GM21515 (cell line): ENCODE measurements at regions not wholly inside any gene's neighbourhood (a gene's known extent, or its start where the extent isn't known, plus 50 kb on each side); places are given as distances from the start of the nearest gene placed in this dataset.
A peak's percentile ranks its signal among the peaks of the same experiment; 100 is the strongest.
"Not testable (repeated sequence)": the region's sequence is repeated elsewhere in the genome, so short reads cannot be mapped to it uniquely, and the experiment has no call there.

ENCODE experiments used
- ATAC-seq: cut with Tn5 transposase; IDR thresholded peaks from one replicate; pipeline ENCODE4 v1.9.1; 2021; ENCODE audit not compliant: unreplicated experiment

GRCh38 chr14:53616536-53616935, 340.1 kb downstream of the BMP4 start:
- not testable (repeated sequence) for ATAC-seq

GRCh38 chr14:53615252-53615651, 341.4 kb downstream of the BMP4 start:
- no peak for ATAC-seq

DNA sequence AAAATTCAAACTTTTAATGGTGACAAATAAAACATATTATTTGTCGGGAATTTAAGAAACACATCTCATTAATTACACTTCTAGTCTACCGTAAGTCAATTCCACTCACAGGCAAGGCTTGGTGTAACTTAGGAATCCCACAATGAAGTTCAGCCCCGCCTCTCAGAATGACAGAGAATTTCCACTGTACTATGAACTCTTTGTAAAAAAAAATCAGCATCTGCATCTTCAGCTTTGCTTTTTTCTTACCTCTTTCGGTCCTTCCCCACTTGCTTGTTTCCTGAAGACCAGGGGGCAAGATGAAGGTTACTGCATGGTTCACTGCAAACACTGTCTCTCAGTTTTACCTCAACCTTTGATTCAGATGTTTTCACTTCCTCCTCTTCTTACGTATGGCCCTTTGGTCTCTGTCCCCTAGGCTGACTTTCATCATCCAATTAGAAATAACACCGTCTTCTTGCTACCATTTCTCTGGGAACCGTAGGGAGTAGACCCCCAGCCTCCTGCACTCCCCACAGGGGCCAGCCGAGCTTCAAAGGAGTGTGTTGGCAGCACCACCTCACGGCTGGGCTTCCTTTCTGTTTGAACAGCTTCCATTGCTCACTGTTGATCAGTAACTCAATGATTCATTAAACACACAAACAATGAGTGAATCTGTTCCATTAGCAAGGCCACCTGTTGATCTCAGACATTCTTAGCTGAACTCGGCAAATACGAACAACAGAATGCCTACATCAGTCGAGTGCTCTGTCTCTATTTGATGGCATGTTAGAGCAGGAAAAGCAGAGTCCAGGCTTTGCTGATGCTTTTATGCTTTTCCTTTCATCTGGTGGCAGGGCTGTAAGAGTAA, 343.0 kb downstream of the BMP4 start:
- peak; percentile 97 for ATAC-seq

DNA sequence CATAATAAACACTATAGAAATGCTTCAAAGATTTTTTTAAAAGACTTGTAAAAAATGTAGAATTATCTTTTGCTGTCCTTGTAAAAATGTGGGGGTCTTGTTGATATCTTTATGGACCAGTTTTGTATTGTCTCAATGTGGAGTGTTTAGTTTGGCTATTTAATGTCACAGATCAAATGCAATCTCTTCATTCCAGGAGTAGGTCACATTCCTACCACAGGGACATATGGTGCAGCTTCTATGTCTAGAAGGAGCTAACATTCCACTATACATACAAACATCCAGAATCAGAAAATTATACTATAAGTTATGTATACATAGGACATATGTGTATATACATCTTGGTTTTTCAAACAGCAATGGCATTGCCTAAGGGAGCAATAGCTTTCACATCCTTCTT, 345.7 kb downstream of the BMP4 start:
- ATAC-seq, result no peak

DNA sequence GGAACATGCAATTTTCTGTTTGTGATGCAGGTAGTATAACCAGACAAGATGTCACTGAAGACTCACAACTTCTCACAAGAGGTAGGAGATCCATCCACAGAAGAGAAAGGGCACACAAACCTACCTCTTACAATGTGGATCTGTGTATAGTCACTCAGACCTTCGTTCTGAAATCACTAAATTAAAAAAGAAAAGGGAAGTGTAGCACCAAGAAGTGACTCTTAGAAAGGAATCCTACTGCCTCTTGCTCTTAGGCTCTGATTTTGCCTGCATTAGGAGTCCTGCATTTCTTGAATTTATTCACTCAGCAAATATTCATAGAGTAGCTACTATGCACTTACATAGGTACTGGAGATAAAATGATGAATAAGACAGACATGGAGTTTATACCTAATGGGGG, 347.6 kb downstream of the BMP4 start:
- ATAC-seq, result no peak

DNA sequence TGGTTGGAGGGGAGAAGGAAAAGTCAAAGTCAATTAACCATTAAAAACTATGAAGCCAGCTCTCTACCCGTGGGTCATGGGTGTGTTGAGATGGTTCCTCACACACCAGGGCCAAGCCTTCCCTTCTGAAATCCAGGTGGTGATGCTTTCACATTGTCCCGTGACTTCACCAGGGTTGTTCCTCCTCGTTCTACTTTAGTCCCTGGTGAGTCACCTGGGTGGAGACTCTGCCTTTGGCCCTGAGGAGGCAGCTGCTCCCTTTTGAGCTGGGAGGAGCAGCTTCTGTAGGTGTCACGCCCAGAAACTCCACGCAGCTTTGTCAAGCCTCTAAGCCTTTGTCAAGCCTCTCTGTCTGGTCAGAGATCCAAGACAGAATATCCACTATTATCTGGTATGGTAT, 348.3 kb downstream of the BMP4 start:
- ATAC-seq, result no peak

- no peak for ATAC-seq
Measured at GRCh38 chr14:53606203-53606602, 350.4 kb downstream of the BMP4 start.

DNA sequence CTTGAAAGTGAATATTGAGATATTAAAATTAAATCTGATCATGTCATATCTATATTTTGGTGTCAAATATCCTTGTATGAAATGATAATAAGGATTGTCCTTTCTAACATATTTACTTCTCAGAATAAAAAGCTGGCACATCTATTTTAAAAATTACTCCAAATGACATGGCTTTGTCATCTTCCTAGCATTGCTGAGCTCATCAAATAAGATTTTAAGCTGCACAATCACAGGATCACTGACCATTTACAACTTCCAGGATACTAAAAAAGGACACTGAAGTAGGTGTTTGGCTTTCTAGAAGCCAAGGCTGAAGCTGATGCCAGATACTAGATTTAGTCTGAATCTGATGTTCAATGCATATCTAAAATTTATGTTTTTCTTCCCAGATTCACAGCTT, 351.1 kb downstream of the BMP4 start:
- ATAC-seq, result no peak

DNA sequence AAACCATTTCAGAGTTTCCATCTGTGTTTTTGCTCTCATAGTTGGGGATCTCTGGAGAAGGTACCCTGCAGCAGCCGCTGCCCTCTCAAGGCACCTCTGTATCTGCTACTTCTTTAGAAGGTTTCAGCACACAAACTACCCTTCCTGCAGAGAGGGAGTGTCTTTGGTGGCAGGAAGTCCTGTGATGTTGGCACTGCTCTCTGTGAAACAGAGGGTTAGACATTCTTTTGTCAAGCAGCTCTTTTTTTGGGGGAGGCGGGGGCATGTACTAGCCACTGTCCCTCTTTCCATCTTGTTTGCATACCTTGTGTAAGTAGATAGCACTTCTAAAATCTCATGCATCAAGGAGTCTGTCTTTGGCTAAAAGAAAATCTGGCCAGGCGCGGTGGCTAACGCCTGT, 352.6 kb downstream of the BMP4 start:
- no peak for ATAC-seq

GRCh38 chr14:53601409-53601808, 355.2 kb downstream of the BMP4 start:
- no peak for ATAC-seq

GRCh38 chr14:53599221-53599945, 357.2 kb downstream of the BMP4 start:
- ATAC-seq, result no peak

- ATAC-seq, result no peak
Measured at GRCh38 chr14:53596853-53597525, 359.6 kb downstream of the BMP4 start.

DNA sequence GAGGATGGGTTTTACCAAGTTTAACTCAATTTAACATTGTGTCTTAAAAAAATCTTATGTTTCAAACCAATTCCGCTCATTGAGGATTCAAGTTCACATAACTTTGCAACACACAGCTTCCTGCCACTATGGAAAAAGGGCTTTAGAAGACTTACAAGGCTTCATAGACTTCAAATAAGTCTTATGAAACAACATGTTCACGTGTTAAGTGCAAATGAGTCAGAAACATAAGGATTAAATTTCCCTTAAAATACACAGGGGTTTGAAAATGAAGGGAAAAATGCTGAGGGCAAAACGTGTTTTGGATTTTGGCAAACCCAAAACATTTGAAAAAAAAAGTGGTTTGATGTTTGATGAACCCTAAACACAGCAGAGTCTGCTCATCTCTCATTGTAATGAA, 364.8 kb downstream of the BMP4 start:
- ATAC-seq, result no peak

- ATAC-seq, result no peak
Measured at GRCh38 chr14:53581504-53581903, 375.1 kb downstream of the BMP4 start.

DNA sequence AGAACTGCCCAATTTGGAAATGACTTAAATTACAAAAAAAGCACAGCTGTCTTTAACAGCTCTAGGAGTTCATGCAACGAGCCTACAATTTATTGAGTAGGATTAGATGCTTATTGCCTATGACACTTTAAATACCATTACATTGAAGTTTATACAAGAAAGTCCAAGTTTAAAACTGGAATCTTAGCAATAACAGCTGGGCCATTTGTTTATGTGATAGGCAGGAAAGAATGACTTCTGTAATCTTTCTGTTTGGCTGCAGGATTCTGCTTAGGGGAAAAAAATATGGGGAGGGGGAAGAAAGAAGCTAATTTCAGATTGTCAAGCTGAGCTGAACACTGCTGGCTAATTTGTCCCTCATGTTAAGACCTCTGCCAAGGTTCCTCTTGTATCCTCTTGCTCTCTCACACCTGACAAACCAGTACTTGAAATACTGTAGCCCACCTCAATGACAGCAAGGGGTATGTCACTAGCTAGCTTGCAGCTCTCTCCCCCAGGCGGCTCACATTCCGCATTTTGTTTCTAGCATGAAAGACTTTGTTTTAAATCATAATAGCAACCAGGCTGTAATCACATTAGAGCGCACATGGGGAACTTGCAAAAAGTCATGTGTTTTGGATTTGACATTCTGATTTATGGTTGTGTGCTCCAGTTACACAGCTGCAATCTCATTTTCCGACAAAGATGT, 384.8 kb downstream of the BMP4 start:
- no peak for ATAC-seq

DNA sequence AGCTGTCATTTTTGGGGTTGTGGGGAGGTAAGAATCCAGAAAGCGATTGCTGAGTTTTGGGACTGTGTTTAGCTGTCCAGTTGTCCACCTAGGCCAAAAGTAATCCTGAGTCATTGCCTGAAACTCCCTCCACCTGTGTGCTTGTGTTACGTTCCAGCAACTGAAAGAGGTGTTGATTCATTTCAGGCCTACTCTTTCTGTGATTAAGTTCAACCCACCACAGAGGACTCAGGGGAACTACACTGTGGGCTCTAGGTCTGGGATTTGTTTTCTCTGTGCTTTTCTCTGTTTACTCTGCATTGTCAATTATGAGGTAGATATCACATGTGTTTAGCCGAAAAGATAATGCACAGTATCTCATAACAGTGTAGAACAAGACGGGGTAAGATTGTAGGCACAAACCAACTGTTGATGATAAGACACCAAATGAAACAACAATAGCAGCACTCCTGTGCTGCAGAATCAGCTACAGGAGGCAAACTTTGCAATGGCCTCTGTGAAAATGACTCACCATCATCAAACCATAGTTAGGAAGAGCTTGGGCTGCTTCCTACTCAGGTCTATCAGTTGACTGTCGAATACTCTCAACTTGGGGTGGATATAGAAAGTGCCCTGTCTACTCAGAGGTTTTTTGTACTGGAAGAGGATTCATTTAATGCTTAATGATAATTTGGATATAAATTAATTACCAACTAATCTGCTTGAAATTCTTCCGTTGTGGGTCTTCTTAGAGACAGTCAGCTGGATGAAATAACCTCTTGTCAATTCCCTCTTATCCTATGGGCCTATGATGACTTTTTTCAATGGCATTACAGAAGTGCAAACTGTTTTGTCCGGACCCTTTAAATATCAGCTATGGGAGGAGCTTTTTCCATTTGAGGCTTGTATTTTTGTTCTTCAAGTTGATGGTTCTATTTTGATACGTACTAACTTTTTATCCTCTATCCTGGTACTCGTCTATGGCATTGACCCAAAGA, 385.9 kb downstream of the BMP4 start:
- peak; percentile 96 for ATAC-seq

DNA sequence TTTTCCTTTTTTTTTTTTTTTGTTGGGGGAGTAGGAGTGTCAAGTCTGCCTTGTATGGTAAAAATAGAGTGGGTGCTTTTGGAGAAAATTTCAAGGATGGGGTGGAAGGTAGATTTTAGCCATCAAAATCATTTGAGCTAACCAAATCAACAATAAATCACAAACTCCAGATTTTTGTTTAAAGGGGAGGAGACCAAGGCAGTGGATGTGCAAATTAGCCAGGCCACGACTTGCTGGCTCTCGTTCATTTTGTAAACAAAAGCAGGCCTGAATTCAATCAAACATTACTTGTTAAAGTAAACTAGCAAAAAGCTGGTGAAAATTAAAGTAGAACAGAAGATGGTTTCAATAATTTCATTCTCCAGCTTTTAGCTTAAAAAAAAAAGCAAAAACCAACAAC, 387.2 kb downstream of the BMP4 start:
- ATAC-seq, result no peak

DNA sequence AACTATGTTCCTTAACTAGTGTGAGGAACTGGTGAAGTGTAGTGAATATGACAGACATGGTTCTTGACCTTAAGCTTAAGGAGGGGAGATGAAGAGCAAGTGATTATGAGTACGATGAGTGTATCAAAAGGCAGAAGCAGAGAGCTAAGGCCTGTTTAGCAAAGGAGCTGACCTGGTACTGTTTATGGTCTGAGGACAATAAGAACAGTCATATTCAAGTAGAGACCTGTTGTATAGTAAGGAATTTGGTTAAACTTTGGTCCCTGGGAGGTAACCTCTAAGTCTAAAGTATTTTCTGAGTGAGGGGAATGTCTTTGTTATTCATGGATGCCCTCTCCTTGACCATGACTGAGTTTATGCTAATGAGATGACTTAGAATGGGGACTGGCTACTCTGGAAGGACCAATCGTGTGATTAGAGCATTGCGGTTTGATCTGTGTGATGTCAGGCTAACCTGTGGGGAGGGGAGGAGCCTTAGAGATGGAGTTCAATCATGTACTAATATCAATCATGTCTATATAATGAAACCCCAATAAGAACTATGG, 389.3 kb downstream of the BMP4 start:
- ATAC-seq, result no peak

DNA sequence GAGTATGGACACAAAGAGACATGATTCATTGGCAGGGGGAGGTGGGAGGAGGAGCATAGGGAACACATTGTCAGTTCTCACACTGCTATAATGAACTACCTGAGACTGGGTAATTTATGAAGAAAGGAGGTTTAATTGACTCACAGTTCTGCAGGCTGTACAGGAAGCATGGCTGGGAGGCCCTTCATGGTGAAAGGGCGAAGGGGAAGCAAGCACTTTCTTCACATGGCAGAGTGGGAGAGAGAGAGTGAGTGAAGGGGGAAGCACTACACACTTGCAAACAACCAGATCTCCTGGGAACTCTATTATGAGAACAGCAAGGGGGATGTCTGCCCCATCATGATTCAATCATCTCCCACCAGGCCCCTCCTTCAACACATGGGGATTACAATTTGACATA, 391.8 kb downstream of the BMP4 start:
- no peak for ATAC-seq

GRCh38 chr14:53563628-53564027, 393.0 kb downstream of the BMP4 start:
- ATAC-seq, result no peak
